Skeletal muscle tissue (tissue), 3 donors: ENCODE measurements at regions not wholly inside any gene's neighbourhood (a gene's known extent, or its start where the extent isn't known, plus 50 kb on each side); places are given as distances from the start of the nearest gene placed in this dataset.
"Not testable (repeated sequence)": the region's sequence is repeated elsewhere in the genome, so short reads cannot be mapped to it uniquely, and the experiment has no call there.

Experiments
- H3K27ac ChIP-seq: one replicate; pipeline ENCODE4 v1.7.0; 2013; ENCODE audit warnings: mild to moderate bottlenecking, low read depth, low read length, inconsistent platforms
- H3K27me3 ChIP-seq, 3 donors: one replicate each; pipeline ENCODE4 v1.7.0; 2013; ENCODE audit warnings: low read length in 3 of 3; ENCODE audit not compliant: control insufficient read depth in 3 of 3, insufficient read depth in 3 of 3
- H3K36me3 ChIP-seq, 3 donors: one replicate each; pipeline ENCODE4 v1.7.0; 2013; ENCODE audit warnings: low read length in 3 of 3; ENCODE audit not compliant: control insufficient read depth in 3 of 3, insufficient read depth in 3 of 3
- H3K4me1 ChIP-seq, 3 donors: one replicate each; pipeline ENCODE4 v1.7.0; 2013; ENCODE audit warnings: low read length in 3 of 3, mild to moderate bottlenecking in 3 of 3; ENCODE audit not compliant: control insufficient read depth in 3 of 3, insufficient read depth in 3 of 3
- H3K4me3 ChIP-seq, 3 donors: one replicate each; pipeline ENCODE4 v1.7.0; 2013; ENCODE audit warnings: low read length in 3 of 3
- H3K9ac ChIP-seq, 3 donors: one replicate each; pipeline ENCODE4 v1.7.0; 2013; ENCODE audit warnings: low read length in 3 of 3, mild to moderate bottlenecking in 3 of 3, moderate library complexity in 2 of 3, low read depth in 1 of 3
- H3K9me3 ChIP-seq, 3 donors: one replicate each; pipeline ENCODE4 v1.7.0; 2013; ENCODE audit warnings: low read length in 3 of 3; ENCODE audit not compliant: control insufficient read depth in 3 of 3
- donor health status: Osteomylitis.

DNA sequence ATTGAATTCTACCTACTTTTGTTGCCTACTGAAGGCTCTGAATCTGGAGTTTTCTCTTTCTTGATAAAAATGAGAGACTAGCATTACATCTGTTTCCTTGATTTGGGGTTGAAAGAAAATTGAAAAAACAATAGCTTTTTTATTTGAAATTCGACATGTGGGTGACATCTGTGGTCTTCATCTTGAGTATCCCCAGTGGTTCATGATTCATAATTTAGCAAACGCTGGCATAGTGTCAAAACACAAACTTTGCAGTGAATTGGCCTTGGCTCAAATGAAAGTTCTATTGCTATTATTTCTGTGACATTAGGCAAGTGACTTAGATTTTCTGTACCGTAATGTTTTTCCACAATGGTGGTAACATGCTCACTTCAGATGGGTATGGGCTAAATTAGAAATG lies 747.6 kb downstream of the PCDH7 start:
- Histone ChIP-seq H3K9me3 (no peaks in the 10 kb centered on the region), H3K27me3 (no peaks in the 10 kb centered on the region), H3K27ac (no peak overlapping the region), H3K4me1 (no peaks in the 10 kb centered on the region), H3K4me3 (no peak overlapping the region), H3K9ac (no peak overlapping the region), H3K36me3 (no peaks in the 10 kb centered on the region)

DNA sequence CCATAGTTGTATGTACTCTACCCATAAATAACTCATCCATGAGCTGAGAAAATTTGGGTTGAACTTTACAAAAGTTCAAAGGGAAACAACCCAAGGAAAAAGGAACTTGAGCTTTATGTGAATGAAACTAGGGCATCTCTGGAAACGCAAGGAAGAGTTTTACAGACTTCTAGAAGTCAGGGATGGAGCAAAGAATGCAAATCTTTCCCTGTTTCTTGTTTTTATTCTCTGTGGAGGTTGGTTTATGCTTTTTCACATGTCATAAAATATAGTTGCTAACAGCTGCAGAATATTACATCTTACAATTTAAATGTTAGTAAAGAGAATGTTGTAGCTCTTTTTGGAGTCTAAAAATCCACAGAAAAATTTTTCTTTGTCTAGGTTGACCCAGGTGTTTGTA lies 754.1 kb downstream of the PCDH7 start:
- peaks cover 0 to 3% (median 0%) of the 10 kb centered on the region in 3 donors for H3K9me3 ChIP-seq
- H3K4me1 ChIP-seq: no peaks in the 10 kb centered on the region
- H3K27ac ChIP-seq: no peak overlapping the region
- H3K36me3 ChIP-seq: no peaks in the 10 kb centered on the region
- no peak overlapping the region for H3K9ac ChIP-seq
- no peaks in the 10 kb centered on the region for H3K27me3 ChIP-seq
- no peak overlapping the region for H3K4me3 ChIP-seq

DNA sequence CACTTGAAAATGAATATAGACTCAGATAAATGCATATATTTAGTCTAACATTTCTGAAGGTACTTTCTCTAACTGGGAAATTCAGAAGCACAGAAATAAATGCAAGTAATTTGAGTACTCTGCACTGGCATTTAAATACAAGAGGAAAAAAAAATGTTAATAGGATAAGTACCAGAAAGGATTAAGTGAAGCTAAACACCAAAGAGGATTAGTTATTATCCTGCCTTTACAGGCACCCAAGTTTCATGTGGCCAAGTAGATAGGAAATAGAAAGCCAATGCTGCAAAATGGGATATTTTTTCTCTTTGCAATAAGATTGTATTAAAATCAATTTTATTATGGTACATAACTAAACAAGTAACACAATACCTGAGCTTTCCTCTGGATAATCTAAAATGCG lies 762.5 kb downstream of the PCDH7 start:
- Histone ChIP-seq H3K4me1 (no peaks in the 10 kb centered on the region), H3K9me3 (no peaks in the 10 kb centered on the region), H3K4me3 (no peak overlapping the region)

DNA sequence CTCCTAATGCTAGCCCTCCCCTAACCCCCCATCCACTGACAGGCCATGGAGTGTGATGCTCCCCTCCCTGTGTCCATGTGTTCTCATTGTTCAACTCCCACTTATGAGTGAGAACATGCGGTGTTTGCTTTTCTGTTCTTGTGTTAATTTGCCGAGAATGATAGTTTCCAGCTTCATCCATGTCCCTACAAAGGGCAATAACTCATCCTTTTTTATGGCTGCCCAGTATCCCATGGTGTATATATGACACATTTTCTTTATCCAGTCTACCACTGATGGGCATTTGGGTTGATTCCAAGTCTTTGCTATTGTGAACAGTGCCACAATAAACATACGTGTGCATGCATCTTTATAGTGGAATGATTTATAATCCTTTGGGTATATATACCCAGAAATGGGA lies 779.0 kb downstream of the PCDH7 start:
- not testable (repeated sequence) for H3K9me3 ChIP-seq, H3K27ac ChIP-seq, H3K4me1 ChIP-seq, H3K36me3 ChIP-seq, H3K9ac ChIP-seq, H3K27me3 ChIP-seq, H3K4me3 ChIP-seq

More for the DNA sequence above, 762.5 kb downstream of the PCDH7 start:
- no peaks in the 10 kb centered on the region for H3K27me3 ChIP-seq
- no peaks in the 10 kb centered on the region for H3K36me3 ChIP-seq
- no peak overlapping the region for H3K27ac ChIP-seq
- H3K9ac ChIP-seq: no peak overlapping the region

DNA sequence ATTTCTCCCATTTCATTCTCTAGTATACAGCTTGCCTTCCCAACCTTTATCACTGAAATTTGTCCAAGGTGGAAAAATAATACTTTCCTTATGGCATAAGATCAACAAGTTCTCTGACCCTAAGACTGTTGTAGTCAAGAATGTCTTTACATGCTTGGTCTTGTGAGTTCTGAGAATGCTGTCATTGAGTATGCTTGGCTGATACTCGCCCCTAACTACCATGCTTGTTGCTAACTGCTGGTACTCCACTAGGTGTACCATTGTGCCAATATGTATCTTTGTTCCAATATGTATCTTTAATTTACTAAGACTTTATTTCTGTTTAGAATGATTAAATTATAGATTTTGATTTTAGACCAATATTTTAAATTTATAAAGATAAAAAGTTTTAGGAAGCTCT lies 796.4 kb downstream of the PCDH7 start:
- H3K27me3 ChIP-seq: no peaks in the 10 kb centered on the region
- H3K4me3 ChIP-seq: no peak overlapping the region
- no peak overlapping the region for H3K27ac ChIP-seq
- H3K9ac ChIP-seq: no peak overlapping the region
- H3K4me1 ChIP-seq: no peaks in the 10 kb centered on the region
- no peaks in the 10 kb centered on the region for H3K9me3 ChIP-seq
- H3K36me3 ChIP-seq: no peaks in the 10 kb centered on the region

DNA sequence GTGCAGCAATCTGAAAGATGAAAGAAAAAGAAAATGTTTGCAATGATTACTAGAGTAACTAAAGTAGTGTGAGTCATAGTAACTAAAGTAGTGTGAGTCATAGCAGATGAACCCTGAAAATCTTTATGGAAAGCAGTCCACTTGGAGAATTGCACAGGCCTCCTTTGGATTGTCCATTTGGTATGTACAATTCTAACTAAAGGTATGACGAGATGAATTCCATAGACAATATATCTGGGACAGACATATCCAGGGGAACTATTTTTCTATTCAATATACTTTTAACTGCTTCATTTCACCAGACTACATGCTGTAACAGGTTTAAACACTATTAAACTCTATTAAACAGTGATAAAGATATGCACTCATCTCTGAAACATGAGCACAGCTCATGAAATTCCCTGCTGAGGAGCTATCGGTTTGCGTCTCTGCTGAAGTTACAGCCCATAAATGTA lies 798.7 kb downstream of the PCDH7 start:
- Histone ChIP-seq H3K9ac (no peak overlapping the region), H3K9me3 (no peaks in the 10 kb centered on the region), H3K27me3 (no peaks in the 10 kb centered on the region), H3K27ac (no peak overlapping the region), H3K4me1 (no peaks in the 10 kb centered on the region), H3K4me3 (no peak overlapping the region), H3K36me3 (no peaks in the 10 kb centered on the region)

DNA sequence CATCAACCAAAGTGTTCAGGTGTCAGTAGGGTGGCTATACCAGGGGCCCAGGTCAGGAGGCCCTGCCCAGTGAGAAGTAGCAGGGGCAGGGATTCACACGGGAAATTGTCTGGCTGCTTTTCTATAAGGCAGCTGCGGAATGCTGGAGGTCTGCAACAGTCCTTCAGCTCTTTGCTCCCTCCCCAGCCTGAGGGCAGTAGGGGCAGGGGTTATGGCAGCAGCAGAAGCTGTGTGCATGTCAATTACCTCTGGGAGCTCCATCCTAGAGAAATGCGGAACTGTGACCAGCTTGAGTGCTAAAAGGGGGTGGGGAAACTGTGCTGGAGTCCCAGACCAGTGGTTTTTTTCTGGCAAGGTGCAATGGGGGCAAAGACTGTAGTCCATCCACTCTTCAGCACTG lies 810.4 kb downstream of the PCDH7 start:
- Histone ChIP-seq H3K27me3 (no peaks in the 10 kb centered on the region), H3K9ac (no peak overlapping the region), H3K4me3 (no peak overlapping the region), H3K9me3 (peaks cover 0 to 2% (median 2%) of the 10 kb centered on the region in 3 donors), H3K4me1 (no peaks in the 10 kb centered on the region), H3K27ac (no peak overlapping the region), H3K36me3 (no peaks in the 10 kb centered on the region)

DNA sequence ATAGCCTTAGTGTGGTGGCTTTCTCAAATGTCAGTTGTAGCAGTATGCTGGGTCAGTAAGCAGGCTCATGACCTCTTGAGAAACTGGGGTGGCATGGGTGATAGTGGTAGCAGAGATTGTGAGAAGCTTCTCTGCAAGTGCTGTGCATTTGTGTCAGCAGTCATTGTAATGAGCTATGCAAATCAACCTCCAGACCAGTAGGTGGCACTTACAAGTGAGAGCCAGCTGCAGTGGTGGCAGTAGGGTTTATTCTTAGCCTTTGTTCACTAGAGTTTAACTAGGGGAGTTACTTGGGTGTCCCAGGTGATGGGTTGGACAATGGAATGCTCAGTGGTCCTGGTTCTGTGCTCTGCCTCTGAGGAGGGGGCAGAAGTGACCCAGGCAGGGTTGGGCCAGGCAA lies 818.7 kb downstream of the PCDH7 start:
- Histone ChIP-seq H3K27me3 (no peaks in the 10 kb centered on the region), H3K27ac (no peak overlapping the region), H3K4me3 (no peak overlapping the region), H3K9me3 (no peaks in the 10 kb centered on the region), H3K36me3 (no peaks in the 10 kb centered on the region), H3K9ac (no peak overlapping the region), H3K4me1 (no peaks in the 10 kb centered on the region)

DNA sequence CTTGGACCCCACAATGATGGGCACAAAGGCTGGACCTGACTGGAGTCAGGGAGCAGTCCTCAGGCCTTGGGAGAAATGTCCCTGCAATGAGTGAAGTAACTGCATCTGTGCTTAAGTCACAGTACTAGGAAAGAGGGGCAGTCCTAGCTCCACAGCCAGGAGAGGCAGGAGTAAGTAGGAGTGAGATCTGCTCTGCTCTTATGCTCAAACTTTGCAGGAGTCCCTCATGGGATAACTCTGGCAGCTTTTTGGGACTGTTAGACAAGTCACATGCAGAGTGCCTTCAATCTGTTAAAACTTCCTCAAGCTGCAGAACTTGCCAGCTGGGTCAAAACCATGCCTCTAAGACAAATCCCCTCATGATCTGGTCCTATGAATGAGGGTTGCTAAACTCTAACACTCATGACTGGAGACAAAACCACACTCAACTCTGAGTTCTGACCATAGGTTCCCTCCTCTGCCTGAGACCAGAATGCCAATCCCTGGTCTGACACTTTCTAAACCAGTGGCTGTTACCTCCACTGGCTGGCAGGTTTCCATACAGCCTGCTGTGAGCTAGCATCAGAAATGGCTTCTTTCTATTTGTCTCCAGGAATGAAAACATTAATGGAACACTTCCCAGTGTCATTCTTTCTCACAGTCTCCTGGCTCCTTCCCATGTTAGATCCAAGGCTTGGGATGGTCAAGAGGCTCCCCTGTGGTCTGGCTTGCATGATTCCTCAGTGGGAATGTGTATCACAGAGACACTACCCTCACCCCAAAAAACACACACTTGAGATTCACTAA lies 819.3 kb downstream of the PCDH7 start:
- no peaks in the 10 kb centered on the region for H3K27me3 ChIP-seq
- no peaks in the 10 kb centered on the region for H3K36me3 ChIP-seq
- no peak overlapping the region for H3K4me3 ChIP-seq
- H3K9me3 ChIP-seq: no peaks in the 10 kb centered on the region
- H3K9ac ChIP-seq: no peak overlapping the region
- no peak overlapping the region for H3K27ac ChIP-seq
- no peaks in the 10 kb centered on the region for H3K4me1 ChIP-seq

DNA sequence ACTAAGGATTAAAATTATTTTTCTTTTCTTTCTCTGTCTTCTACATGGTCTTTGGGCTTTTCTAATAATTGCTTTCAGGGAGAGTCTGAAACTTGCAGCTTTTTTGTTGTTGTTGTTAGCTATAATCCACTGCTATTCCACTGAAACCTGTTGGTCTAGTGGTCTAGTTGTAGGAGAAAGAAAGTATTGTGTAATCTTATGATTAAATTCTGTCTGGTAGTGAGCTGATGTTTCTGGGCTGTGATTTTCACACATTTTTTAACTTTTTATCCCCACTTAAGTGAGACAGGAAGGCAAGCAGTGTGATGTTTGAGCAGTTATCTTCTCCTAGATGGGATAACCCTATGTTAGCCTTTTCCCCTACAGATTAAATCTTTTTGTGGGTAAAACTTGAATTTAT lies 825.2 kb downstream of the PCDH7 start:
- no peak overlapping the region for H3K9ac ChIP-seq
- no peak overlapping the region for H3K27ac ChIP-seq
- H3K4me1 ChIP-seq: no peaks in the 10 kb centered on the region
- no peaks in the 10 kb centered on the region for H3K27me3 ChIP-seq
- no peak overlapping the region for H3K4me3 ChIP-seq
- H3K36me3 ChIP-seq: no peaks in the 10 kb centered on the region
- no peaks in the 10 kb centered on the region for H3K9me3 ChIP-seq
